ENCODE measurements at regions not wholly inside any gene's neighbourhood (a gene's known extent, or its start where the extent isn't known, plus 50 kb on each side); places are given as distances from the start of the nearest gene placed in this dataset.

DNA sequence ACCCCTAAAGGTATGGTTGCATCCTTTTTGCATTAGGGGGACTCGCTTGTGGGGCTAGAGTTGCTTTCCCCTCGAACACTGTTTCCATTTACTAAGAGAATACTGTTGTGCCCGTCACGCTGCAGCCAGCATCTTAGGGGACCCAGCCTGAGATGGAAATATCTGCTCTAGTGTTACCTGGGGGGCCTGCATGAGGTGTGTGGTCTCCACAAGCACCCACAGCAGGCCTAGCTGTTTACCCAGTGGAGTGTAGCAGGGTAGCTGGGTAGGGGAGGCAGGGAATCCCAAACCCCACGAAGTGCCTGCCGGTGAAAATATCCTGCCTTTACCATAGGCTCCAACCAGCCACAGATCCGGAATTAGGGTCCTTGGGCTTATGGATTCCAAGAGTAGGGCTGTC lies 303.6 kb downstream of the PTPRU start:
- no peak for DNase-seq
- Histone ChIP-seq H3K4me1 (no peaks in the 10 kb centered on the region), H3K27me3 (replicated peaks; ENCODE audit: control insufficient read depth, insufficient read depth, low read length) (no peaks in the 10 kb centered on the region), H3K9me3 (no peaks in the 10 kb centered on the region), H3K36me3 (ENCODE audit: control insufficient read depth, insufficient read depth, low read length) (no peaks in the 10 kb centered on the region), H3K4me3 (ENCODE audit: low read depth, low read length) (no peak overlapping the region)
- TF ChIP-seq, protein P1, sequence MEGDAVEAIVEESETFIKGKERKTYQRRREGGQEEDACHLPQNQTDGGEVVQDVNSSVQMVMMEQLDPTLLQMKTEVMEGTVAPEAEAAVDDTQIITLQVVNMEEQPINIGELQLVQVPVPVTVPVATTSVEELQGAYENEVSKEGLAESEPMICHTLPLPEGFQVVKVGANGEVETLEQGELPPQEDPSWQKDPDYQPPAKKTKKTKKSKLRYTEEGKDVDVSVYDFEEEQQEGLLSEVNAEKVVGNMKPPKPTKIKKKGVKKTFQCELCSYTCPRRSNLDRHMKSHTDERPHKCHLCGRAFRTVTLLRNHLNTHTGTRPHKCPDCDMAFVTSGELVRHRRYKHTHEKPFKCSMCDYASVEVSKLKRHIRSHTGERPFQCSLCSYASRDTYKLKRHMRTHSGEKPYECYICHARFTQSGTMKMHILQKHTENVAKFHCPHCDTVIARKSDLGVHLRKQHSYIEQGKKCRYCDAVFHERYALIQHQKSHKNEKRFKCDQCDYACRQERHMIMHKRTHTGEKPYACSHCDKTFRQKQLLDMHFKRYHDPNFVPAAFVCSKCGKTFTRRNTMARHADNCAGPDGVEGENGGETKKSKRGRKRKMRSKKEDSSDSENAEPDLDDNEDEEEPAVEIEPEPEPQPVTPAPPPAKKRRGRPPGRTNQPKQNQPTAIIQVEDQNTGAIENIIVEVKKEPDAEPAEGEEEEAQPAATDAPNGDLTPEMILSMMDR (IDR thresholded peaks at IDR 0.05; ENCODE audit: insufficient read depth in 1 of 2, low read depth in 1 of 2, low read length in 1 of 2, severe bottlenecking in 1 of 2, unreplicated experiment in 1 of 2), result no peak
- no peaks in the 10 kb centered on the region for H3K9me3 Mint-ChIP-seq (ENCODE audit: unreplicated experiment)
- H3K4me3 Mint-ChIP-seq (ENCODE audit: unreplicated experiment), result no peak overlapping the region
- CTCF ChIA-PET, result no interaction called here
- POLR2A ChIA-PET, result no interaction called here
- no peaks in the 10 kb centered on the region for H3K4me1 Mint-ChIP-seq (ENCODE audit: low read depth, unreplicated experiment)
- no peaks in the 10 kb centered on the region for H3K36me3 Mint-ChIP-seq (ENCODE audit: insufficient read depth, unreplicated experiment)
- H3K27me3 Mint-ChIP-seq (ENCODE audit: insufficient read depth, unreplicated experiment), result peaks cover 4% of the 10 kb centered on the region
- BruUV-seq (replicated peaks), result no TSS peak
- intact Hi-C loops (cut with micrococcal nuclease; ENCODE audit: unreplicated experiment), result no loop called here
- H3K27ac Mint-ChIP-seq (ENCODE audit: unreplicated experiment), result no peak overlapping the region

DNA sequence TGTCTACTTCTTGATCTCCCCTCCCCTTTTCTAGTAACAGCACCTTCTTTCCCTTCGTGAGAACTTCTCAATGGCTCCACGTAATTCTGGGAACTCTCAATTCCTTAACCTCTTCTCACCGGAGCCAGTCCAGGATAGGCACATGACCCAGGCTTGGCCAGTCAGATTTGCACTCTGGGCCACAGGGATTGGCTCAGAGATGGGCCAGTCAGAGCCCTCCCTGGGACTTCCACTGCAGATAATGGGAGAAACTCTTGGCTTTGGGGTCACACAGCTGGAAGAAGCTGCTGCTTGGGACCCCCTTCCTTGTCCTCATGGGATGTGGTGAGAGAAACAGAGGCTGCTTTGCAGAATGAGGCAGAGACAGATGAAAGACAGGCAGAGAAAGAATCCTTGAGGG lies 302.3 kb downstream of the PTPRU start:
- H3K27me3 Mint-ChIP-seq (ENCODE audit: insufficient read depth, unreplicated experiment), result peaks cover 4% of the 10 kb centered on the region
- POLR2A ChIA-PET, result no interaction called here
- no peak for DNase-seq
- Histone ChIP-seq H3K27me3 (replicated peaks; ENCODE audit: control insufficient read depth, insufficient read depth, low read length) (no peaks in the 10 kb centered on the region), H3K4me1 (no peaks in the 10 kb centered on the region), H3K9me3 (no peaks in the 10 kb centered on the region), H3K4me3 (ENCODE audit: low read depth, low read length) (no peak overlapping the region), H3K36me3 (ENCODE audit: control insufficient read depth, insufficient read depth, low read length) (no peaks in the 10 kb centered on the region)
- no peak overlapping the region for H3K27ac Mint-ChIP-seq (ENCODE audit: unreplicated experiment)
- intact Hi-C loops (cut with micrococcal nuclease; ENCODE audit: unreplicated experiment), result no loop called here
- no peaks in the 10 kb centered on the region for H3K9me3 Mint-ChIP-seq (ENCODE audit: unreplicated experiment)
- CTCF ChIA-PET, result no interaction called here
- no peaks in the 10 kb centered on the region for H3K36me3 Mint-ChIP-seq (ENCODE audit: insufficient read depth, unreplicated experiment)
- no TSS peak for BruUV-seq (replicated peaks)
- H3K4me3 Mint-ChIP-seq (ENCODE audit: unreplicated experiment), result no peak overlapping the region
- no peaks in the 10 kb centered on the region for H3K4me1 Mint-ChIP-seq (ENCODE audit: low read depth, unreplicated experiment)
- TF ChIP-seq, protein P1 (IDR thresholded peaks at IDR 0.05; ENCODE audit: insufficient read depth in 1 of 2, low read depth in 1 of 2, low read length in 1 of 2, severe bottlenecking in 1 of 2, unreplicated experiment in 1 of 2), result no peak

GRCh38 chr1:29532751-29533150 lies 296.4 kb downstream of the PTPRU start:
- peaks cover 3% of the 10 kb centered on the region for H3K27me3 Mint-ChIP-seq (ENCODE audit: insufficient read depth, unreplicated experiment)
- CTCF ChIA-PET, result no interaction called here

More at GRCh38 chr1:29532751-29533150, 296.4 kb downstream of the PTPRU start:
- Mint-ChIP-seq H3K27ac (ENCODE audit: unreplicated experiment) (no peak overlapping the region), H3K4me1 (ENCODE audit: low read depth, unreplicated experiment) (no peaks in the 10 kb centered on the region), H3K9me3 (ENCODE audit: unreplicated experiment) (peaks cover 14% of the 10 kb centered on the region), H3K36me3 (ENCODE audit: insufficient read depth, unreplicated experiment) (no peaks in the 10 kb centered on the region), H3K4me3 (ENCODE audit: unreplicated experiment) (no peak overlapping the region)
- intact Hi-C loops (cut with micrococcal nuclease; ENCODE audit: unreplicated experiment), result no loop called here
- Histone ChIP-seq H3K9me3 (no peaks in the 10 kb centered on the region), H3K27me3 (replicated peaks; ENCODE audit: control insufficient read depth, insufficient read depth, low read length) (no peaks in the 10 kb centered on the region), H3K4me1 (no peaks in the 10 kb centered on the region), H3K4me3 (ENCODE audit: low read depth, low read length) (no peak overlapping the region), H3K36me3 (ENCODE audit: control insufficient read depth, insufficient read depth, low read length) (no peaks in the 10 kb centered on the region)
- POLR2A ChIA-PET, result no interaction called here
- BruUV-seq (replicated peaks), result no TSS peak
- DNase-seq, result no peak
- TF ChIP-seq, protein P1 (IDR thresholded peaks at IDR 0.05; ENCODE audit: insufficient read depth in 1 of 2, low read depth in 1 of 2, low read length in 1 of 2, severe bottlenecking in 1 of 2, unreplicated experiment in 1 of 2), result no peak
